ENCODE measurements at regions not wholly inside any gene's neighbourhood (a gene's known extent, or its start where the extent isn't known, plus 50 kb on each side); places are given as distances from the start of the nearest gene placed in this dataset.

DNA sequence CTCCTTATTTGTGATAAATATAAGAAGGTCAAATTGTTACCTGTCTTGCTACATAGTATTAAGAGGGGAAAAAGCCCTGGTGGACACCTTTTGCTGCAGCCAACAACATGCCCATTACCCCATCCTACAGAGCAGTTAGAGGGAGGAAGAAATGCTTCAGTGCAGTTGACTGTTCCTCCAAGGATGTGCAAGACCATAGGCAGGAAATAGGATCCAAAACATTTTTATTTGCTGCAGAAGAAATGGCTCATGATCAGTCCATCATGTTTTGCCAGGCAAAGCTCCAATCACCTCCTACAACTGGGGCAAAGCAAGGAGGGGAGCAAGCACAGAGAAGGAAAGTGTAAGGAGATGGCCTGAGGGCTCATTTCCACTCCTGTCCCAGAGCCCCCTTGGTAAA is 399.1 kb upstream of the PIK3R1 start:
- Histone ChIP-seq H3K27ac (ENCODE audit: control insufficient read depth, insufficient read depth, low read length) (no peak overlapping the region), H3K4me2 (ENCODE audit: control insufficient read depth, extremely low read depth, insufficient read depth, low read depth, low read length) (peak overlapping the region; percentile 62)
- FAIRE-seq = no peak

DNA sequence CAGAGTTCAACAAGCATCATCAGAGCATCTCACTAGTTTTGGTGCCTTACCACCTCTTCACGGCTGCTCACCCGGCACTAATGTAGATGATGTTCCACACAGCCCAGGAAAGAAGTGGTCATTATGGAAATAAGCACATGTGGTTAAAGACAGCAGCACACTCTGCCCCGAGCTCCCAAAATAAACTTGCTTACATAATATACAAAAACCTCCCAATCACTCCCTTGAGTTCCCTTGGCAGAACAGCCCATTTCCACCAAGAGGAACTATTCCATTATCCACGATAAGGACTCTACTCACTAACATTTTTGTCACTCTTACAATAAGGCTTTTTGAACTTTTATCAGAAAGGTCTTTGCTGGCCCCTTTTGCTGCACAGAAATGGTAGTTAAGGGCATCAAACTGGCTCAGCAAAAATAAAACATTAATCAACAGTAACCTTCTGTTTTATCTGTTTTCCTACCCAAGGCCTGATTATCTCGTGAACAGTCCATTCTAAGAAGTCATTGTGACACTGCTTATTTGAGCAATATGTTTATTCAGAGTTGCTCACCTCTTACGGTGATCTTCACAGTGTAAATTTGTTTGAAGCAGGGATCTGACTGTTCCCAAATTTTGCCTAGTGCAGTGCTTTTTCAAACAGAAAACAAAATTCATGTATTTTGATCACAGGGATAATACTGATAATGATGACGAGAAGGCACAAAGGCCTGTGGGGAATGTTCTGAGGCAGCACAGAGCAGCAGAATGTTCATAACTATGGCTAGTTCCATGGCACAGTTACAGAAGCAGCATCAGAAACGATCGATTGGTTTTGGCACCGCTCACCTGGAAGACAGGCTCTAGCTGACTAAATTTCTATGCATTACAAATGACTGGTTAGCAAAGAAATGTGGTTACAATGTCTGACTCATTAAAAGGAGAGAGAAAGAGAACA is 399.8 kb upstream of the PIK3R1 start:
- peaks cover 3% of the 10 kb centered on the region for H3K9me1 ChIP-seq (ENCODE audit: control insufficient read depth, extremely low read depth, insufficient read depth, low read length)
- no peak overlapping the region for H3K27ac ChIP-seq (ENCODE audit: control insufficient read depth, insufficient read depth, low read length)
- no peaks in the 10 kb centered on the region for H3K9me3 ChIP-seq (ENCODE audit: control insufficient read depth, low read depth, low read length)
- DNase-seq (ENCODE audit: low read depth, low spot score) = no peak
- dilution Hi-C loops (cut with MboI; ENCODE audit: extremely low pct_ligation_motif_present, low sequenced_read_pairs) = no loop called here
- H4K20me1 ChIP-seq (ENCODE audit: control insufficient read depth, extremely low read depth, insufficient read depth, low read length) = no peaks in the 10 kb centered on the region
- H3K9ac ChIP-seq (ENCODE audit: control insufficient read depth, extremely low read depth, insufficient read depth, low read length) = no peak overlapping the region
- H3K79me2 ChIP-seq (ENCODE audit: control insufficient read depth, insufficient read depth, low read length) = no peaks in the 10 kb centered on the region
- H3K4me3 ChIP-seq (ENCODE audit: control insufficient read depth in 2 of 3, extremely low read depth in 1 of 3, insufficient read depth in 2 of 3, low read depth in 1 of 3, low read length in 3 of 3) = no peak overlapping the region
- H3K27me3 ChIP-seq (ENCODE audit: control insufficient read depth, extremely low read depth, insufficient read depth, low read length) = no peaks in the 10 kb centered on the region
- no peaks in the 10 kb centered on the region for H3K36me3 ChIP-seq (ENCODE audit: control insufficient read depth in 2 of 2, extremely low read depth in 1 of 2, insufficient read depth in 2 of 2, low read length in 2 of 2)
- peak overlapping the region; percentile 62 for H3K4me2 ChIP-seq (ENCODE audit: control insufficient read depth, extremely low read depth, insufficient read depth, low read depth, low read length)
- FAIRE-seq = peak; percentile 62
- TF ChIP-seq, protein P1, sequence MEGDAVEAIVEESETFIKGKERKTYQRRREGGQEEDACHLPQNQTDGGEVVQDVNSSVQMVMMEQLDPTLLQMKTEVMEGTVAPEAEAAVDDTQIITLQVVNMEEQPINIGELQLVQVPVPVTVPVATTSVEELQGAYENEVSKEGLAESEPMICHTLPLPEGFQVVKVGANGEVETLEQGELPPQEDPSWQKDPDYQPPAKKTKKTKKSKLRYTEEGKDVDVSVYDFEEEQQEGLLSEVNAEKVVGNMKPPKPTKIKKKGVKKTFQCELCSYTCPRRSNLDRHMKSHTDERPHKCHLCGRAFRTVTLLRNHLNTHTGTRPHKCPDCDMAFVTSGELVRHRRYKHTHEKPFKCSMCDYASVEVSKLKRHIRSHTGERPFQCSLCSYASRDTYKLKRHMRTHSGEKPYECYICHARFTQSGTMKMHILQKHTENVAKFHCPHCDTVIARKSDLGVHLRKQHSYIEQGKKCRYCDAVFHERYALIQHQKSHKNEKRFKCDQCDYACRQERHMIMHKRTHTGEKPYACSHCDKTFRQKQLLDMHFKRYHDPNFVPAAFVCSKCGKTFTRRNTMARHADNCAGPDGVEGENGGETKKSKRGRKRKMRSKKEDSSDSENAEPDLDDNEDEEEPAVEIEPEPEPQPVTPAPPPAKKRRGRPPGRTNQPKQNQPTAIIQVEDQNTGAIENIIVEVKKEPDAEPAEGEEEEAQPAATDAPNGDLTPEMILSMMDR (optimal IDR thresholded peaks at IDR 0.05 in 1 of 3, IDR thresholded peaks at IDR 0.05 in 1 of 3, conservative IDR thresholded peaks at IDR 0.05 in 1 of 3; ENCODE audit: extremely low read depth in 1 of 3, insufficient read depth in 2 of 3, low read length in 3 of 3) = no peak
- TF ChIP-seq EZH2 (IDR thresholded peaks at IDR 0.05; ENCODE audit: low read length) = no peak
- H2AFZ ChIP-seq (ENCODE audit: control insufficient read depth, low read length) = no peak overlapping the region
- H3K4me1 ChIP-seq (ENCODE audit: control insufficient read depth, extremely low read depth, insufficient read depth, low read length) = peaks cover 14% of the 10 kb centered on the region

More for the DNA sequence above, 399.1 kb upstream of the PIK3R1 start:
- H3K36me3 ChIP-seq (ENCODE audit: control insufficient read depth in 2 of 2, extremely low read depth in 1 of 2, insufficient read depth in 2 of 2, low read length in 2 of 2) = no peaks in the 10 kb centered on the region
- no peaks in the 10 kb centered on the region for H3K9me3 ChIP-seq (ENCODE audit: control insufficient read depth, low read depth, low read length)
- no peak overlapping the region for H2AFZ ChIP-seq (ENCODE audit: control insufficient read depth, low read length)
- dilution Hi-C loops (cut with MboI; ENCODE audit: extremely low pct_ligation_motif_present, low sequenced_read_pairs) = no loop called here
- no peaks in the 10 kb centered on the region for H3K27me3 ChIP-seq (ENCODE audit: control insufficient read depth, extremely low read depth, insufficient read depth, low read length)
- H3K4me1 ChIP-seq (ENCODE audit: control insufficient read depth, extremely low read depth, insufficient read depth, low read length) = peaks cover 14% of the 10 kb centered on the region
- peaks cover 3% of the 10 kb centered on the region for H3K9me1 ChIP-seq (ENCODE audit: control insufficient read depth, extremely low read depth, insufficient read depth, low read length)
- TF ChIP-seq, protein P1 (optimal IDR thresholded peaks at IDR 0.05 in 1 of 3, IDR thresholded peaks at IDR 0.05 in 1 of 3, conservative IDR thresholded peaks at IDR 0.05 in 1 of 3; ENCODE audit: extremely low read depth in 1 of 3, insufficient read depth in 2 of 3, low read length in 3 of 3) = no peak
- TF ChIP-seq EZH2 (IDR thresholded peaks at IDR 0.05; ENCODE audit: low read length) = no peak
- H3K9ac ChIP-seq (ENCODE audit: control insufficient read depth, extremely low read depth, insufficient read depth, low read length) = no peak overlapping the region
- H3K4me3 ChIP-seq (ENCODE audit: control insufficient read depth in 2 of 3, extremely low read depth in 1 of 3, insufficient read depth in 2 of 3, low read depth in 1 of 3, low read length in 3 of 3) = no peak overlapping the region
- H3K79me2 ChIP-seq (ENCODE audit: control insufficient read depth, insufficient read depth, low read length) = no peaks in the 10 kb centered on the region
- H4K20me1 ChIP-seq (ENCODE audit: control insufficient read depth, extremely low read depth, insufficient read depth, low read length) = no peaks in the 10 kb centered on the region
- DNase-seq (ENCODE audit: low read depth, low spot score) = no peak
